Activated T-helper 1 cell treated with Interleukin-2 at 50 U/mL for 16 hours (primary cell): ENCODE measurements at regions not wholly inside any gene's neighbourhood (a gene's known extent, or its start where the extent isn't known, plus 50 kb on each side); places are given as distances from the start of the nearest gene placed in this dataset.

Experiments used
- DNase-seq: peaks from one replicate; pipeline ENCODE4 v3.0.0-alpha.2; 2020; ENCODE audit warnings: low read depth

DNA sequence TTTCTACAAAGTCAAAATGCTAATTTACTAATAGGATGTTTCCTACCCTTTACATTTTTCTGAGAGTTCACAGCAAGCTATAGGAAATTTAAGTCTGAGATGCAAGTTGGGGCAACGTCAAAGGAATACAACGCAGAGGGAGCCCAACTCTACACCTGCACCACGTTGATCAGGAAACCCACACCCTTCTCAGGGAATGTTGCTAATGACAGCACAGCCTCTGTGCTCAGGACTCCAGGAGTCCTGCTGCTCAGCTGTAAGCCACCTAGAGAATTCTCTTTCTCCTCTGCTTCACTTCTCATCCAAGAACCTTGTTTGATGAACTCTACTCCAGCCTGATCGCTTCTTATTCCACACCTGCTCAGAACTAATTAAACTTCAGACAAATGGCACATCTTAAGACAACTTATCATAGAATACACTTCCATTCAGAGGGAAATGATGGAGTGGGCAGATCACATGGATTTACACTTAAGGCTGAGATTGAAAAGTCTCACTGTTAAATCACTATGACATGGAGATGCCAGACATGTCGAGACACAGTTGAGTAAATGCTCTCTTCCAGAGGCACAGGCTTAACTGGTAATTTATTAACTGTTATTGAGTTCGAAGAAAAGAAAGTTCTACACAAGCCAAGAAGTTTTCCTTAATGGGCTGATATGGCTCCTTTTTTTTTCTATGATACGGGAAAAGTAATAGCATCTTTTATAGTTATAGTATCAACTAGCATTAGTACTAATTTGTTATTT, 811.6 kb upstream of the ARGLU1 start:
- no peak for DNase-seq

DNA sequence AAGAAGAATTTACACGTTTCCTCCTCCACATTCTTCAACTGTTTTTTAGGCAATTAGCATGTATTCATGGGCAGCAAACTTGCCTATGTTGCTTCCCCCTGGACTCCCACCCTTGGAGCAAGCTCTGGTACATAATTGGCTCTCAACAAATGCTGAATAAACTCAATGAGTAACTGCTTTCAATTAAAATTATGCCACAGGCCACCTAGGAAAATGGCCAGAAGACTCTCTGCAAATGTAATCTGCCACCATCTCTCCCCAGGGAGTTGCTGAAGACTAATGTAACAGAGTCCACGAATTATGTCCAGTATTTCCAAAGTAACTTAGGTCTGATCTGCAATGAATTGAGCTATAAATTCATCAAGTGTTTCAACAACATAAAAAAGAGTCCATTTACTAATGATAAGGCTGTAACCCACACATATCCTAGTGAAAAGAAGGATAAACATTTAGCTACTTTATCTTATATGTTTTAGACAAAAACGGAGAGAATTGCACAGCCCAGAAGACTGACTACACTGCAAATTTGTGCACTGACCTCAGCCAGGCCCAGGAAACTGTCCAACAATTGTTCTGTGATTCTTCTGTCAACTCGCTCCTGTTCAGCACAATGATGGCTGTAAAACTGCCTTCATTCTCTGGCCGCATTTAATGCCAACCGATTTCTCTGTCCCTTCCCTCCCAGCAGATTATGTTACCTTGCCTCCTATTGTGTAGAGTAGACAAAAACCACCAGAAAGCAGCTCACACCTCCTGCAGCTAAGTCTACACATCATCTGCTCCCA, 808.6 kb upstream of the ARGLU1 start:
- DNase-seq = no peak

GRCh38 chr13:107375701-107376340, 807.9 kb upstream of the ARGLU1 start:
- no peak for DNase-seq

GRCh38 chr13:107374038-107374437, 806.1 kb upstream of the ARGLU1 start:
- DNase-seq = no peak

GRCh38 chr13:107373551-107373950, 805.6 kb upstream of the ARGLU1 start:
- no peak for DNase-seq

DNA sequence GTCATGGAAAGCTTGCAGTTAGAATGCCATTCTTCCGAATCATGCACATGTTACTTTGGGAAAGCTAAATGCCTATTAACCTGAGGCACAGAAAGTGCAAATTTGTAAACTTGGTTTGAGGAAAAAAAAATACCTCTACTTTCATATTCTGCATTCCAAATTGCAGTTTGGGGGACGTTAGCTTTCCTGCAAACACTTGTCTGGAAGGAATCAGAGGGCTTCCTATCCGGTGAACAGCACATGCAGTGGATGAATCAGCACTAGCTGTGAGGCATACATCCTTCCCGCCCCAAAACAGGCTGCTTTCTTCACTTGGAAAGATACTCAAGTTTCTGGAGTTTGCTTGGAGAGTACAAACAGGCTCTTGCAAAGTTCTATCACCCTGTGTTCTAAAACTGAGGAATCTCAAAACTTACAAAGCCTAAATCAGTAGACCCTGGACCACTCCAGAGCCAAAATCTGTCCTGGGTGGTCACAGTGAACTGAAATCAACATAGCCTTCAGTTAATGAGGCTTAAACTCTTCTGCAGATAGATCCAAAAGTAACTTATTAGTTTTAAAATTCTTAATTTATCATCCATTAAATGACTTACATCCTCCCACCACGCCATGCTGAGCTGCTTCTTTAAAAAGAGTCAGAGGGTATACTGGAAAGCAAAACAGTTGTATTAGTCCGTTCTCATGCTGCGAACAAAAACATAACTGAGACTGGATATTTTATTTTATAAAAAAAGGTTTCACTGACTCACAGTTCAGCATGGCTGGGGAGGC, 802.3 kb upstream of the ARGLU1 start:
- DNase-seq = no peak

- DNase-seq = no peak
Measured at GRCh38 chr13:107367258-107367657, 799.3 kb upstream of the ARGLU1 start.

DNA sequence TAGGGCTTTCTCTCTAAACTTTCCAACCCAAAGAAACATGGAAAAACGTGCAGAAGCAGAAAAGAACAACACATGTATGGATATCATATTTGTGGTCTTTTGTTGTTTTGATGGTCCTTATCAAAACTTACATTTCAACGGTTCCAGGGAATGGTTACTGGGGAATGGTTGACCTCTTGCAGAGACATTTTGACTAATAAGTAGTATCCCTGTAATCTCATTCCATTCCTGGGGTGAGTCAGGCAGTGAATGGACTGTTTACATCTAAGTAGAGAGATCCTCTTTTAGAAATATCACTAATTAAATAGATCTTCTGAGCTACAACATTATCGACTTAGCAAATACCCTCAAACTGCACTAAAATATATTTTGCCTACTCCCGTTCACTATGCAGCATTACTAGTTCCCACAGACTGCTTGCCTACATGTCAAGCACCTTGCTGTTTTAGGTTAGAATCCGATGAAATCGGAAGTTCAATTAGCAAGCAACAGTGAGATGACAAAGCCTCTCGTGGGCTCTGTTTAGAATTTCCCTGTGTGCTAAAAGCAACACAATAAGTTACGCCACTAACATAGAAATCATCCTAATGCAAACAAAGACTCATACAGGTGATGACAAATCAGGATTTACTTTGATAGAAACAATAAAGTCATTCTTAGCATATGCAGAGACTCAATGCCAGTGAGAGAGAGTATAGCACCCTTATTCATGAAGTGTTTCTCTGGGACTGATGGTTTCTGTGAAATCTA, 797.7 kb upstream of the ARGLU1 start:
- no peak for DNase-seq

GRCh38 chr13:107364658-107365057, 796.7 kb upstream of the ARGLU1 start:
- no peak for DNase-seq

DNA sequence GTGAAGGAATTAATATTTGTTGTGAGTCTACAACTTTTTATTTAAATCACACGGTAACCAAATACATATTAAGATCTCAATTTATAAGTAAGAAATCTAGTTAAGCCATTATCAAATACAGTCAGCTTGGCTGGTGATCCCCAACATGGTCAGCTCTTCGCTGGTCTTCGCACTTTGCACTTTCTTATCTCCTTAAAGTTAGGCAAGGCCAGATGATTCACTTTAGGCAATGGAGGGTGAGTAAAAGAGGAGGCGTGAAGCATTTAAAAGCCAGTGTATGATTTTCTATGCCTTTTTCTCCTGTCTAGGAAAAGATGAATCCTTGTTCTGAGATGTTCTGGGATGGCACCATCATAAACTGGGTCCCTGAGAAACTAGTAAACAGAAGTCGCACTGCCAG, 793.7 kb upstream of the ARGLU1 start:
- DNase-seq = no peak

- no peak for DNase-seq
Measured at GRCh38 chr13:107360010-107360409, 792.1 kb upstream of the ARGLU1 start.

- no peak for DNase-seq
Measured at GRCh38 chr13:107358866-107359265, 790.9 kb upstream of the ARGLU1 start.

GRCh38 chr13:107351305-107351704, 783.4 kb upstream of the ARGLU1 start:
- DNase-seq = no peak

GRCh38 chr13:107348925-107349324, 781.0 kb upstream of the ARGLU1 start:
- no peak for DNase-seq

- DNase-seq = no peak
Measured at GRCh38 chr13:107348471-107348870, 780.5 kb upstream of the ARGLU1 start.

DNA sequence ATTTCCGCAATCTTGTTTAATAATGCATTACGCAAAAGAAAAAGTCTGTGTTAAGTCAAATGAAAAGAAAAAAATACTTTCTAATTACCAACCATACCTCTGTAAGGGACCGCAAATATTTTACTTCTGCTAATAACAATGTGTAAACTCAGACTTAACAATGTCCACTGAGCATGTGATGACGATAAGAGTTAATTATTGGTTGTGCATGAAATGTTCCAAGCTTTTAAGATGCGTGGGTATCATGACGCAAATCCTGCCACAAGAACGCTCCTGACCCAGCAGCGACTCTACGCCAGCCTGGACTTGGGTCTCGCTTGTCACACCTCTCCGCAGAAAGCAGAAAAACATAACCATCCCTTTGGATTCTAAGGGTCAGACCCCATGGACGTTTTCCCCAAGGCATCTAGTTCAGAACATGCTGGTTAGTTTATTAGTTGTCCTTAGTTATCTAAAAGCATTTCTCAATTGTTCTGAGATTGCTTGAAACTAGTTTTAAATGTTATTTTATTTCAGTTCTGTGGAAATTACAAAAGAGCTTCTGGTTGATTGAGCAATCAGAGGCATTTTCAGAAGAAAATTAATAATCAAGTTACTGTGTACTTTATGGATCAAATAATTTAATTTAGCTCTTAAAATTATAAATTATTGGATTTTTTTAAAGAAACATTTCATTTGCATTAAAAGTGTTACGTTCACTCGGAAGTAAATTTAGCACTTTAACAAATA, 779.9 kb upstream of the ARGLU1 start:
- no peak for DNase-seq

DNA sequence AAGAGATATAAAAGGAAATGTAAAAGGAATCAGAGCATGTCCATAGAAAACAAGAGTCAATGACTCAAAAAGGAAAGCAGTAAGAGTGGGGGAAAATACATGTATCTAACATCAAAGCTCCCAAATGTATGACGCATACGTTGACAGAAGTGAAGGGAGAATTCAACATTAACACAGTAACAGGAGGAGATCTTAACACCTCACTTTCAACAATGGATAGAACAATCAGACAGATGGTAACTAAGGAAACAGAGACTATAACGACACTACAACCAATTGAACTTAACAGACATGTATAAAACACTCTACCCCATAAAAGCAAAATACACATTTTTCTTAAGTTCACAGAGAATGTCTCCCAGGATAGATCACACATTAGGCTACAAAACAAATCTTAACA, 774.8 kb upstream of the ARGLU1 start:
- DNase-seq = no peak

DNA sequence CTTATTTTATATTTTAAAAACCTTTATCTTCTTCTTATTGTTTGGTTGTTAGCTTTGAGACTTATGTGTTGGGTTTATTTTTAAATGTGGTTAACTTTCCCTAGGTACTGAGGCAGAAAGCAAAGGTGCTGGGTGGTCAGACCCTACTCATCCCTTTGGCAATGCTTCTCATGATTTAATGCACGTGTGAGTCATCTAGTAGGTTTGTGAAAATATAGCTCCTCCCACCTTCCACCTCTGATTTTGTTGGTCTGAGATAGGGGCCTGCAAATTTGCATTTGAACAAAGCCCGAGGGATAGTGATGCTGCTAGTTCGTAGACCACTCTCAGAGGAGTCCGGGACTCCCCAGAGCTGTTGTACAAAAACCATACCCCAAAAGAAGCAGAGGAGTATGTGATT, 771.3 kb upstream of the ARGLU1 start:
- no peak for DNase-seq

- no peak for DNase-seq
Measured at GRCh38 chr13:107332188-107332587, 764.3 kb upstream of the ARGLU1 start.

GRCh38 chr13:107331359-107331758, 763.4 kb upstream of the ARGLU1 start:
- DNase-seq = no peak

DNA sequence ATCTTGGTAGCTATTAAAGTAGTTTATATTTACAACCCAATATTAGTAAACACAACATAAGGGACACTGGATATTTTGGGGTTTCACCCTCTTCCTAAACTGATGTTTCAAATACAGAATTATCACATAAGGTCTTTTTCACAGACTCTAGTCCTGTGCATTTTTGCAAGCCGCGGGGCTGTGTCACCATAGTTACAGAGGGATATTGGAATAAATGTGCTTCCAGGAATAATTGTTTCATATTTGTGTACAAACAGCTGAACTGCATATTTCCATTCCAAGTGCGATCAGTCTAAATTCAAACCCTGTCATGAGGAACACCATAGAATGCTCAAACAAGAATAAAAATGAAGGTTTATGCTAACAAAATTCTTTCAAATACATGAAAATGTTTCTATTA, 762.5 kb upstream of the ARGLU1 start:
- DNase-seq = no peak
